ENCODE measurements at regions not wholly inside any gene's neighbourhood (a gene's known extent, or its start where the extent isn't known, plus 50 kb on each side); places are given as distances from the start of the nearest gene placed in this dataset.

GRCh38 chr3:118587847-118588246, 446.8 kb downstream of the IGSF11 start:
- TF ChIP-seq ZC3H10 (CRISPR knock-in tag; IDR thresholded peaks at IDR 0.05) (no peak), SNAI2 (CRISPR knock-in tag; IDR thresholded peaks at IDR 0.05) (no peak)

Data from SK-N-SH treated with all-trans-retinoic acid at 6 μM for 48 hours (cell line).